H1 (cell line): ENCODE measurements at regions not wholly inside any gene's neighbourhood (a gene's known extent, or its start where the extent isn't known, plus 50 kb on each side); places are given as distances from the start of the nearest gene placed in this dataset.

Source experiments
- CTCF ChIA-PET: fragments of 300-600 bp; sonication (Branson Sonifier 250); formaldehyde crosslinking; loops from one replicate; lab custom pipeline; 2021; ENCODE audit not compliant: partially characterized antibody; lab: Charles Lee
- POLR2A ChIA-PET: fragments of 300-600 bp; sonication (Branson Sonifier 250); formaldehyde crosslinking; loops from one replicate; lab custom pipeline; 2021; ENCODE audit warnings: inconsistent platforms; ENCODE audit not compliant: partially characterized antibody; lab: Charles Lee
- DNase-seq, 2 experiments: peaks; one replicate each; pipeline versions ENCODE4 v3.0.0 to v3.0.0-alpha.2; 2010 to 2022; ENCODE audit warnings: low spot score in 2 of 2, low read depth in 1 of 2, mixed read lengths in 1 of 2
- FAIRE-seq: peaks from 2 replicates; lab custom pipeline; 2011; peaks lifted over from hg19 to GRCh38; lab: Jason Lieb, UNC
- H2AFZ ChIP-seq: 2 replicates; pipeline ENCODE4 v1.8.1; 2012; ENCODE audit warnings: low read length, inconsistent platforms
- H2AK5ac ChIP-seq: 2 replicates; pipeline ENCODE4 v1.6.1; 2013; ENCODE audit warnings: low read depth, low read length
- H2BK120ac ChIP-seq: replicated peaks from 2 replicates; pipeline ENCODE3; 2013; ENCODE audit warnings: low read depth, low read length, inconsistent platforms
- H2BK12ac ChIP-seq: 2 replicates; pipeline ENCODE4 v1.6.1; 2013; ENCODE audit warnings: low read depth, low read length
- H2BK15ac ChIP-seq: 2 replicates; pipeline ENCODE4 v1.6.1; 2013; ENCODE audit warnings: low read length
- H2BK20ac ChIP-seq: 2 replicates; pipeline ENCODE4 v1.6.1; 2013; ENCODE audit warnings: low read length
- H2BK5ac ChIP-seq: 2 replicates; pipeline ENCODE4 v1.6.1; 2013; ENCODE audit warnings: low read depth, low read length
- H3K14ac ChIP-seq: 2 replicates; pipeline ENCODE4 v1.6.1; 2013; ENCODE audit warnings: inconsistent platforms; ENCODE audit not compliant: insufficient read length
- H3K18ac ChIP-seq: 2 replicates; pipeline ENCODE4 v1.6.1; 2013; ENCODE audit warnings: low read length; ENCODE audit errors: extremely low read depth
- H3K23ac ChIP-seq: 2 replicates; pipeline ENCODE4 v1.6.1; 2013; ENCODE audit warnings: inconsistent platforms; ENCODE audit not compliant: insufficient read length
- H3K23me2 ChIP-seq: 2 replicates; pipeline ENCODE4 v1.6.1; 2013; ENCODE audit warnings: low read depth, low read length
- H3K27ac ChIP-seq: 2 replicates; pipeline ENCODE4 v1.6.1; 2011; ENCODE audit warnings: low read depth, low read length, inconsistent platforms
- H3K27me3 ChIP-seq, 4 experiments: replicated peaks in 1 of 4; 1 replicate in 1 of 4; 2 replicates in 3 of 4; pipeline versions ENCODE4 v1.6.1 to v1.8.1; 2011 to 2013; ENCODE audit warnings: low read length in 3 of 4, mild to moderate bottlenecking in 3 of 4, inconsistent platforms in 2 of 4, mixed read lengths in 2 of 4, moderate library complexity in 1 of 4; ENCODE audit not compliant: control insufficient read depth in 3 of 4, insufficient read depth in 3 of 4; ENCODE audit errors: extremely low read depth in 1 of 4
- H3K36me3 ChIP-seq, 4 experiments: 2 replicates each; pipeline versions ENCODE4 v1.6.1 to v1.8.1; 2011 to 2013; ENCODE audit warnings: mild to moderate bottlenecking in 4 of 4, low read length in 3 of 4, moderate library complexity in 2 of 4, control low read depth in 1 of 4, inconsistent platforms in 1 of 4; ENCODE audit not compliant: insufficient read depth in 4 of 4, control insufficient read depth in 2 of 4
- H3K4ac ChIP-seq: replicated peaks from 2 replicates; pipeline ENCODE3; 2013; ENCODE audit warnings: low read length, low read depth, mixed read lengths, inconsistent platforms; ENCODE audit not compliant: insufficient read length
- H3K4me1 ChIP-seq, 4 experiments: replicated peaks in 1 of 4; 1 replicate in 1 of 4; 2 replicates in 3 of 4; pipeline versions ENCODE4 v1.6.1 to v1.8.1; 2011 to 2013; ENCODE audit warnings: low read length in 3 of 4, inconsistent platforms in 2 of 4, mixed read lengths in 1 of 4; ENCODE audit not compliant: insufficient read depth in 4 of 4, control insufficient read depth in 3 of 4
- H3K4me2 ChIP-seq, 2 experiments: 2 replicates each; pipeline versions ENCODE4 v1.6.1 to v1.8.1; 2011 to 2013; ENCODE audit warnings: low read depth in 2 of 2, low read length in 2 of 2, control low read depth in 1 of 2, inconsistent platforms in 1 of 2, mild to moderate bottlenecking in 1 of 2; ENCODE audit not compliant: insufficient read depth in 1 of 2
- H3K4me3 ChIP-seq, 4 experiments: fragments of 200-600, 300-600 bp in 1 of 4; sonication (generic), shearing (Covaris generic), sonication (Bioruptor Twin) in 1 of 4; 2 replicates each; pipeline versions ENCODE4 v1.5.1 to v1.8.1; 2011 to 2016; ENCODE audit warnings: low read length in 4 of 4, low read depth in 3 of 4, control low read depth in 2 of 4, inconsistent platforms in 2 of 4, mild to moderate bottlenecking in 2 of 4, mixed read lengths in 1 of 4, moderate library complexity in 1 of 4; ENCODE audit not compliant: insufficient read depth in 2 of 4; ENCODE audit errors: extremely low read depth in 1 of 4
- H3K56ac ChIP-seq: replicated peaks from 2 replicates; pipeline ENCODE3; 2013; ENCODE audit warnings: low read depth, mild to moderate bottlenecking, mixed read lengths, low read length, inconsistent platforms; ENCODE audit not compliant: insufficient read length
- H3K79me1 ChIP-seq: 2 replicates; pipeline ENCODE4 v1.6.1; 2013; ENCODE audit warnings: low read depth, low read length, control low read depth
- H3K79me2 ChIP-seq, 2 experiments: 2 replicates each; pipeline versions ENCODE4 v1.6.1 to v1.8.1; 2012 to 2013; ENCODE audit warnings: low read length in 2 of 2, mild to moderate bottlenecking in 2 of 2, inconsistent platforms in 1 of 2; ENCODE audit not compliant: insufficient read depth in 2 of 2, control insufficient read depth in 1 of 2
- H3K9ac ChIP-seq, 4 experiments: replicated peaks in 1 of 4; 1 replicate in 1 of 4; 2 replicates in 3 of 4; pipeline versions ENCODE4 v1.6.1 to v1.8.1; 2011 to 2013; ENCODE audit warnings: low read depth in 3 of 4, low read length in 3 of 4, control low read depth in 2 of 4, mild to moderate bottlenecking in 2 of 4, moderate library complexity in 2 of 4, inconsistent platforms in 1 of 4; ENCODE audit errors: extremely low read depth in 1 of 4
- H3K9me3 ChIP-seq, 2 experiments: 2 replicates each; pipeline versions ENCODE4 v1.6.1 to v1.8.1; 2012 to 2013; ENCODE audit warnings: mild to moderate bottlenecking in 2 of 2, moderate library complexity in 2 of 2, control low read depth in 1 of 2, inconsistent platforms in 1 of 2, low read depth in 1 of 2, low read length in 1 of 2, mixed read lengths in 1 of 2; ENCODE audit not compliant: insufficient read depth in 2 of 2
- H4K20me1 ChIP-seq, 2 experiments: replicated peaks in 1 of 2; 2 replicates each; pipeline versions ENCODE3 to v1.8.1; 2011 to 2013; ENCODE audit warnings: inconsistent platforms in 2 of 2, low read length in 2 of 2, mild to moderate bottlenecking in 1 of 2; ENCODE audit not compliant: insufficient read depth in 2 of 2, control insufficient read depth in 1 of 2
- H4K5ac ChIP-seq: 2 replicates; pipeline ENCODE4 v1.6.1; 2013; ENCODE audit warnings: low read length, low read depth, mixed read lengths, inconsistent platforms; ENCODE audit not compliant: insufficient read length
- H4K8ac ChIP-seq: 2 replicates; pipeline ENCODE4 v1.8.0; 2013; ENCODE audit warnings: mild to moderate bottlenecking, moderate library complexity, low read length, inconsistent platforms; ENCODE audit not compliant: insufficient read depth; ENCODE audit errors: extremely low read depth
- H4K91ac ChIP-seq: replicated peaks from 2 replicates; pipeline ENCODE3; 2013; ENCODE audit warnings: low read length, mixed read lengths, inconsistent platforms; ENCODE audit not compliant: insufficient read length
- BCL11A ChIP-seq, 2 experiments: IDR thresholded peaks; one replicate each; pipeline ENCODE4 v1.6.1; 2011; ENCODE audit warnings: low read depth in 2 of 2, low read length in 2 of 2, mild to moderate bottlenecking in 2 of 2
- CREB1 ChIP-seq: IDR thresholded peaks from 2 replicates; pipeline ENCODE4 v1.6.1; 2012; ENCODE audit warnings: inconsistent platforms
- EGR1 ChIP-seq: IDR thresholded peaks from 2 replicates; pipeline ENCODE4 v1.6.1; 2011; ENCODE audit warnings: low read depth, low read length, borderline replicate concordance
- JUN ChIP-seq: IDR thresholded peaks from 2 replicates; pipeline ENCODE4 v1.6.1; 2011; ENCODE audit warnings: low read depth, mild to moderate bottlenecking, improper control_type of control experiment, low read length
- PHF8 ChIP-seq: fragments of 200-600 bp; sonication (generic); conservative IDR thresholded peaks from 2 replicates; pipeline ENCODE4 v1.7.1; 2012; ENCODE audit warnings: low read depth, mild to moderate bottlenecking, inconsistent platforms, low read length, moderate library complexity
- POLR2AphosphoS5 ChIP-seq: IDR thresholded peaks from 2 replicates; pipeline ENCODE4 v1.6.1; 2011; ENCODE audit warnings: low read depth, low read length
- RFX5 ChIP-seq: IDR thresholded peaks from 2 replicates; pipeline ENCODE4 v1.6.1; 2011; ENCODE audit warnings: low read depth, low read length, improper control_type of control experiment, borderline replicate concordance
- SAP30 ChIP-seq: fragments of 300-600 bp; sonication (generic); IDR thresholded peaks from 2 replicates; pipeline ENCODE4 v1.7.1; 2012; ENCODE audit warnings: low read length, moderate library complexity, mild to moderate bottlenecking, inconsistent platforms; ENCODE audit not compliant: insufficient read depth, insufficient replicate concordance
- SIX5 ChIP-seq: IDR thresholded peaks from 2 replicates; pipeline ENCODE4 v1.6.1; 2011; ENCODE audit warnings: mild to moderate bottlenecking, low read depth, low read length
- TAF1 ChIP-seq: IDR thresholded peaks from 2 replicates; pipeline ENCODE4 v1.6.1; 2011; ENCODE audit warnings: mild to moderate bottlenecking, low read depth, low read length
- ZNF274 ChIP-seq: IDR thresholded peaks from 2 replicates; pipeline ENCODE4 v1.7.0; 2012; ENCODE audit warnings: low read length, borderline replicate concordance; ENCODE audit errors: extremely low read depth
- WGBS, 2 experiments: shearing (Covaris generic) in 1 of 2; methylation state at CpG; one replicate each; pipeline versions ENCODE4 v1.1.6 to v1.1.7; 2013 to 2015; ENCODE audit warnings: low lambda C conversion rate in 2 of 2, mixed read lengths in 2 of 2, inconsistent platforms in 1 of 2, low coverage in 1 of 2, missing lambda C conversion rate in 1 of 2; ENCODE audit not compliant: insufficient replicate concordance in 2 of 2, insufficient coverage in 1 of 2, insufficient read length in 1 of 2; ENCODE audit errors: extremely low coverage in 1 of 2, missing lambda C conversion rate in 1 of 2; 5-methylcytosine and 5-hydroxymethylcytosine counted together

DNA sequence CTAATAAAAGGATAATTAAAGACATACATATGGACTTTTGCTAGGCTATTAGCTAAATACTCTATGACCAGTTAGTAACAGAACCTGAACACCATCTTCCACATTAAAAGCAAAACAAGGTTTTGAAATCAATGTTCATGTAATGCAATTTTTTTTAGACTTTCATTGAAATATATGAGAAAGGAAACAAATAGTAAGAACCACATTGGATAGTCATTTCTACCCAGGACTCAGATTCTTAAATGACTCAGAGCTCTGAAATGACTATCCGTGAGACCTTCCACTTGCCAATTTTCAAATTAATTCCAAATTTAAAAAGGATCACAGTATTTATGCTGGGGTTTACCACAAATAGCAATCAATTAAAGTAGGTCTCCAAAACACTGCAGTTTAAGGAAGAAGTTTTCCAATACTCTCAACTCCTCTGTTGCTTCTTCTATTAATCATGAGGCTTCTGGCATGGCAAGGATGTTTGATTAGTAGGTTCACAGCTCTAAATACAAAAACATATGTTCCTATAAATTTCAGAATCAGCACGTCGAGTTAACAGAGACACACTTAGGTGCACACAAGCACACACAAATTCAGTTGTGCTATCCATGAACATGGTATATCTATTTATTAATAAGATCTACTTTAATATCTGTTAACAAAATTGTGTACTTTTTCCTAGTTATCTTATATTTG, 841.0 kb downstream of the RNF144A start:
- H4K20me1 ChIP-seq, result no peaks in the 10 kb centered on the region
- H4K5ac ChIP-seq, result no peak overlapping the region
- no peak overlapping the region for H2BK5ac ChIP-seq
- H2AK5ac ChIP-seq, result no peak overlapping the region
- no peak overlapping the region for H3K4me3 ChIP-seq
- H3K79me1 ChIP-seq, result no peaks in the 10 kb centered on the region
- H3K27ac ChIP-seq, result no peak overlapping the region
- DNase-seq (no peak), FAIRE-seq (no peak)
- H2BK120ac ChIP-seq, result no peak overlapping the region
- POLR2A ChIA-PET, result no interaction called here
- no peaks in the 10 kb centered on the region for H3K79me2 ChIP-seq
- H3K23me2 ChIP-seq, result no peaks in the 10 kb centered on the region
- no peak overlapping the region for H2BK15ac ChIP-seq
- H3K23ac ChIP-seq, result no peak overlapping the region
- no peaks in the 10 kb centered on the region for H3K4me1 ChIP-seq
- H3K27me3 ChIP-seq, result no peaks in the 10 kb centered on the region
- no peak overlapping the region for H3K4ac ChIP-seq
- H2BK12ac ChIP-seq, result no peak overlapping the region
- no peak overlapping the region for H3K18ac ChIP-seq
- CTCF ChIA-PET, result interaction anchor here (1.1 to 1.4 kb wide), 2 partner anchors 8 to 18 kb away, joined by 3 read pairs; no protein-coding TSS in a partner anchor
- H4K91ac ChIP-seq, result no peak overlapping the region
- no peak overlapping the region for H3K9ac ChIP-seq
- WGBS, 2 experiments, result 89% methylated on average over 3 of the region's 3 CpGs; no CpG with 5 or more reads in 1 of the 2 experiments
- no peak overlapping the region for H2BK20ac ChIP-seq
- H4K8ac ChIP-seq, result no peak overlapping the region
- H3K36me3 ChIP-seq, result no peaks in the 10 kb centered on the region; a peak in 1 of 8 replicates
- H3K9me3 ChIP-seq, result peaks cover 8% of the 10 kb centered on the region in 2 experiments
- no peak overlapping the region for H2AFZ ChIP-seq
- no peak overlapping the region for H3K4me2 ChIP-seq
- no peak overlapping the region for H3K14ac ChIP-seq
- no peak overlapping the region for H3K56ac ChIP-seq
- TF ChIP-seq CREB1 (no peak), JUN (no peak), RFX5 (no peak), ZNF274 (no peak), EGR1 (no peak), BCL11A (IDR thresholded peaks at IDR 0.05; ENCODE audit: low read depth in 2 of 2, low read length in 2 of 2) (no peak), SAP30 (no peak), POLR2AphosphoS5 (no peak), PHF8 (no peak), SIX5 (no peak), TAF1 (no peak)
